ENCODE measurements at regions not wholly inside any gene's neighbourhood (a gene's known extent, or its start where the extent isn't known, plus 50 kb on each side); places are given as distances from the start of the nearest gene placed in this dataset.

DNA sequence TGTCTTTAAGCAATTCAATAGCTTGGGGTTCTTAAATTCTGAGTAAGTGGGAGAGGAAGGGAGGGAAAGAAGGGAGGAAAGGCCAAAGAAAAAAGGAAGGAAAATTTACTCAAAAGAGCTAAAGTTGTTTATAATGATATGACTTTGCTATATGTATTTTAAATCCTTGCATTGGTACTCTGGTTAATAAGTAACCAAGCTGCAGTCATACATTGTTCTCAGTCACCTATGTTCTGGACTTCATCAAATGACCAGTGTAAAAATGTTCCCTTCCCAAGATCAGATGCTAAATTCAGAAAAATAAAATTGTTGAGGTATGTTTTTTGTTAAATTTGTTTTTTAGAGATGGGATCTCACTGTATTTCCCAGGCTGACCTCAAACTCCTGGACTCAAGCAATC, 259.9 kb upstream of the CPNE8 start:
- peaks cover 7% of the 10 kb centered on the region; the same call in 1 of the 2 replicates for H3K4me1 ChIP-seq
- DNase-seq (ENCODE audit: low spot score in 2 of 2): no peak
- in situ Hi-C loops (cut with MboI; ENCODE audit: low sequenced_read_pairs): no loop called here

DNA sequence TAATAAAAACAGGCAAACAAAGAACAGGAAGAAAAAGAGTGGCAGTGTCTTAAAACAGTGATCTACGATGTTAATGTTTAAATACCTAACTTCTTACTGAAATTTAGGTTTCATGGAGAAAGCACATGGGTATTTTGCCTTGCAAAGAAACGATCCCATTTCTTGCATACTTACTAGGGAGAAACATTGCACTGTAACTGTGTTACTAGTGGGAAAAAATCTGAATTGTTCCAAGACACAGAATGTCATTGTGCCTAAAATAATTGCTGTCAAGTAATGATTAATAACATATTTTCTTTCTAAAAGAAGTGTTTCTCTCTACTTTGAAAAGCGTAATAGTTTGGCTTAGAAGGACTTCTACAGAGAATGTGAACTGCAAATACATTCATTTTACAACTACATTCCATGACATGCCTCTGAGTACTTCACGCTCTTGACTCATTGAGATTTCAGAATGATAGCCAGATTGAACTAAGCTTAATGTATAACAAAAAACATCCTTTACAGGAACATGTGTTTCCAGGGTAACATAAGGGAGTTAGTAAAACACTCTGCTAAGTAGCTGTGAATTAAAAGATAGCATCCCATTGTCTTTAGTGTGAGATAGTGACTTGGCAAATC, 256.2 kb upstream of the CPNE8 start:
- in situ Hi-C loops (cut with MboI; ENCODE audit: low sequenced_read_pairs): no loop called here
- Histone ChIP-seq H3K4me1 (peaks cover 7% of the 10 kb centered on the region; the same call in 1 of the 2 replicates), H3K27me3 (ENCODE audit: low read depth) (no peaks in the 10 kb centered on the region), H3K9me3 (no peaks in the 10 kb centered on the region), H3K36me3 (replicated peaks) (no peaks in the 10 kb centered on the region), H3K4me3 (no peak overlapping the region)
- peak in 1 of 2 experiments; percentile 8 for DNase-seq (ENCODE audit: low spot score in 2 of 2)

More for the DNA sequence above, 259.9 kb upstream of the CPNE8 start:
- H3K27me3 ChIP-seq (ENCODE audit: low read depth): no peaks in the 10 kb centered on the region; the same call in 1 of the 2 replicates
- H3K4me3 ChIP-seq: no peak overlapping the region
- no peaks in the 10 kb centered on the region for H3K9me3 ChIP-seq
- H3K36me3 ChIP-seq (replicated peaks): no peaks in the 10 kb centered on the region

DNA sequence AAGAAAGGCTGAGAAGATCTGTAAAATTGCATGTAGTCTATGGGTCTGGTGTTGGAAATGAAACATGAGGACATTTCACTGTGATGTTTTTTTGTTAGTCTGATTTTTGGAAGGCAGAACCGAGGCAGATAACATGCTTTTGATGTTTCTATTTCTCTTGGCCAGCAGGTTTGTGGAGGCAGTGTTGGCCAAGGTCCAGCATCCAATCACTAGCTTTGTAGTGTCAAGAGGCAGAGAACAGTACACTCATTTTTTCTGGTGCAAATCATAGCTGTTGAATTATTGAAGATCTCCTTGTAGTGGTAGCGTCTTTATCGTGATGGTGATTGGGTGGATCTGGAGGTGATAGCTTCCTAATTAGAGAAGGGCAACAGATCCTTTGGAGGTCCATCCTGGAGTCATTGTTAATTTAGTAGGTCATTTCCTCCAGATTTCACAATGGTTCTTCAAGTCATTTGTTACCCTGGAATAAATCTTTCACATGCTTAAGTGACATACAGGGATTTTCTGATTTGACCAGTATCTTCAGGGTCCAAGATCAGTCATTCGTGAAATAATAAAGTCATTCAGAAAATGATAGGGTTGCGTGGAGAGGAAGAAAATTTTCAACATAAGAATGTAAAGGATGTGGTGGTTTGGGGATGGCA, 252.4 kb upstream of the CPNE8 start:
- Histone ChIP-seq H3K27me3 (ENCODE audit: low read depth) (no peaks in the 10 kb centered on the region), H3K4me3 (no peak overlapping the region), H3K4me1 (peaks cover 7% of the 10 kb centered on the region; the same call in 1 of the 2 replicates), H3K9me3 (no peaks in the 10 kb centered on the region), H3K36me3 (replicated peaks) (no peaks in the 10 kb centered on the region)
- in situ Hi-C loops (cut with MboI; ENCODE audit: low sequenced_read_pairs): no loop called here
- DNase-seq (ENCODE audit: low spot score in 2 of 2): no peak

DNA sequence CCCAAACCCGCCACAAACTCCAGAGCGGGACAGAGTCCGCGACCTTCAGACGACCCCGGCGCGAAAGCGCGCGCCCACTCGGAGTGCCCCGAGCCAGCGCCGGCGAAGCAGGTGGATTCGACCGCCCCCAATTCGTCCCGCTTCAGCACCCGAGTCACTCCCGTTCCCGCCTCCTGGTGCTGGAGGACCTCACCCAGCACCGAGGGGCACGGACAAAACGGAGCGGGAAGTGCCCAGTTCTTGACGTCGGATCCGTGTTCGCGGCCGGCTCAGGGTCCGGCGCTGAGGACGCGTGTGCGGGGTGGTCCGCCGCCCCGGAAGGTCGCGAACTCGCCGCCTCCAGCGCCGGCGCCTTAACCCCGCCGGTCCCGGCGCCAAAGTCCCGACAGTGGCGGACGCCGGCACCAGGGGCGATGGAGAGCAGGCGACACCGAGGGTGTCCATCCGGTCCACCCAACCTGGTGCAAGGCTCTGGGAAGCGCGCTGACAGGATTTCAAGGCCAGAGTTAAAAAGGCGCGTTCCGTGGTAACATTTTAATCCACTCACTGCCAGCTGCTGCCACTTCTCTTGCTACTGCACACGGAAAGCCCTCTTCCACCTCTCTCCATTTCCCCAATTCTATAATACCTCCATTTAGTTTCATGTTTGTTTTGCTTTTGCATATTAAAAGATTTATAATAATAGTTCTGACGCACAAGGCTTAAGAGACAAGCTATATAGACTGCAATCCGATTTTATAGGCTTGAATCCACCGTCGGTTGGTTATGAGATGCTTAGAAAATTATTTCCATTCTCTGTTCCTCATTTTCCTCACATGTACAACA, 240.0 kb upstream of the CPNE8 start:
- DNase-seq (ENCODE audit: low spot score in 2 of 2): peak; percentile 80 to 90
- H3K27me3 ChIP-seq (ENCODE audit: low read depth): no peaks in the 10 kb centered on the region
- in situ Hi-C loops (cut with MboI; ENCODE audit: low sequenced_read_pairs): no loop called here
- H3K4me3 ChIP-seq: peak overlapping the region; percentile 25
- no peaks in the 10 kb centered on the region for H3K36me3 ChIP-seq (replicated peaks)
- H3K9me3 ChIP-seq: peaks cover 5% of the 10 kb centered on the region; the same call in 1 of the 2 replicates
- no peaks in the 10 kb centered on the region; the same call in 1 of the 2 replicates for H3K4me1 ChIP-seq

DNA sequence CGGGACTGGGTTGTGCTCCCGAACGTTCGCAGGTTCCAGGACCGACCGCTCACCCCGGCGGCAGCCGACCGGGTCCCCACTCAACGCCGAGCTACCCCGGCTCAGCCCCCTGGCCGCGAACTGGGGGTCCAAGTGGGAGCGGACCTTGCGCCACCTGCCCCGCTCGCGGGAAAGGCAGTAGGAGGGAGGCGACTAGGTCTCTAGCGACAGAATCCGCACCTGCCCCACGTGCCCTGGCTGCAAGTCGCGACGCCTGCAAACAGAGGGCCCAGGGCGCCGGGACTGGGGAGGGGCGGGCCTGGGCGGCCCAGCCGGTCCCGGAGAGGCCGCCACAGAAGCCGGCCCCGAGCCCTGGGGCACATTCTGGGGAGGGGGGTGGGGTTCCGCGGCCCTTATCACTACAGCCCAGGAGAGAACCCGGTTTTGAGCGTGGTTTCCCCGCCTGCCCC, 239.2 kb upstream of the CPNE8 start:
- Histone ChIP-seq H3K4me1 (no peaks in the 10 kb centered on the region; the same call in 1 of the 2 replicates), H3K27me3 (ENCODE audit: low read depth) (no peaks in the 10 kb centered on the region), H3K9me3 (peaks cover 3% of the 10 kb centered on the region; the same call in 1 of the 2 replicates), H3K4me3 (no peak overlapping the region), H3K36me3 (replicated peaks) (no peaks in the 10 kb centered on the region)
- in situ Hi-C loops (cut with MboI; ENCODE audit: low sequenced_read_pairs): no loop called here
- no peak for DNase-seq (ENCODE audit: low spot score in 2 of 2)

DNA sequence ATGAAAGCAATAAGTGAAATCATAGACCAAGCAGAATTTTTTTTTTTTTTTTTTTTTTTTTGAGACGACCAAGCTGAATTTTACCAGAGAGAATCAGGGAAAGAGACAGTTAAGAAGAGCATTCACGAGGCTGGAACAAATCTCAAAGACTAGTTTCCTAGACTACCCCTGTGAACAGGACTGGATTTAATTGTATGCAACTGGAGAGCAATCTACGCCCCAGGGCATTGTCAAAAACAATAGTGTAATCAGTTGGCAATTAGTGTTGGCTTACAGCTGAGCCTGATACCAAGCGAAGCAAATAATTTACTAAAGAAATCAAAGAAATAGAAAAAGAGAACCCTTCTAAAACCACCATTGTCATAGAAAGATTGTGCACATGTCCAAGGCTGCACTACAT, 232.9 kb upstream of the CPNE8 start:
- Histone ChIP-seq H3K9me3 (no peaks in the 10 kb centered on the region), H3K4me3 (no peak overlapping the region), H3K27me3 (ENCODE audit: low read depth) (no peaks in the 10 kb centered on the region), H3K4me1 (no peaks in the 10 kb centered on the region), H3K36me3 (replicated peaks) (no peaks in the 10 kb centered on the region)
- no peak for DNase-seq (ENCODE audit: low spot score in 2 of 2)
- in situ Hi-C loops (cut with MboI; ENCODE audit: low sequenced_read_pairs): no loop called here

DNA sequence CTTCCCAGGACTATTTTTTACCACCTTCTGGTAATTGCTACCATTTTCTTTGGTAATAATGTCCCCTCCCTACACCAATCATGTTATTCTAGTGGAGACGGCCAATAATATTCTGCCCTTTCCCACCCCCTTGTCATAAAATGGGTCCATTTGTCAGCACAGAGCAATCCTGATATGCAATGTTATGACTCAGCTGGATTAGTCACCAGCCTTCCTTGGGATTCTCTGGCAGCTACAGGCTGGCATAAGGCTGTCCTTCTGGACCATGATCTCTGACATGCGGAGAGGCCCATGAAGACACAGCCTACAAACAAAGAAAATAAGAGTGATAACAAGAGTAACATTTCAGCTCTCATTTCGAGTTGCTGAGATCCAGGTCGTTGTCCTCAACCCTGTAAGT, 222.0 kb upstream of the CPNE8 start:
- in situ Hi-C loops (cut with MboI; ENCODE audit: low sequenced_read_pairs): no loop called here
- H3K4me1 ChIP-seq: peaks cover 3% of the 10 kb centered on the region; the same call in 1 of the 2 replicates
- no peak overlapping the region for H3K4me3 ChIP-seq
- H3K9me3 ChIP-seq: no peaks in the 10 kb centered on the region
- no peak for DNase-seq (ENCODE audit: low spot score in 2 of 2)
- H3K36me3 ChIP-seq (replicated peaks): no peaks in the 10 kb centered on the region
- H3K27me3 ChIP-seq (ENCODE audit: low read depth): no peaks in the 10 kb centered on the region

DNA sequence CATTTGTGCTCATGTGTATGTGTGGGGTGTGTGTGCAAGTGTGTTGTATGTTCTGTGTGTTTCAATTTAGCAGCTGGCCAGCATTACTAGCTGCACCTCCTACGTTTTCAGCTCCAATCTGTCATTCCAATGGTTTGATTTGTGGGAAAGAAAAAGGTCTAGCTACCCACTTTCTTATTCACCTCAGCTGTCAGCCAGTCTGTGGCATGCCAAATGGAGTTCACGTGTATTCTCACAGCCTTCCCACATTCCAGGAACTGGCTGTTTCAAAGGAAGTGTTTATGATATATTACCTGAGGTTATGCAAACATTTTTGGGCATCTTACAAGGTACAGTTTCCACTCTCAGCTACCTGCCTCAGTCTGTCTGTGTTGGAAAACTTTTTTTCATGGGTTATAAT, 220.2 kb upstream of the CPNE8 start:
- H3K4me1 ChIP-seq: peaks cover 3% of the 10 kb centered on the region; the same call in 1 of the 2 replicates
- H3K9me3 ChIP-seq: no peaks in the 10 kb centered on the region
- H3K4me3 ChIP-seq: no peak overlapping the region
- in situ Hi-C loops (cut with MboI; ENCODE audit: low sequenced_read_pairs): no loop called here
- H3K36me3 ChIP-seq (replicated peaks): no peaks in the 10 kb centered on the region
- DNase-seq (ENCODE audit: low spot score in 2 of 2): no peak
- no peaks in the 10 kb centered on the region for H3K27me3 ChIP-seq (ENCODE audit: low read depth)

DNA sequence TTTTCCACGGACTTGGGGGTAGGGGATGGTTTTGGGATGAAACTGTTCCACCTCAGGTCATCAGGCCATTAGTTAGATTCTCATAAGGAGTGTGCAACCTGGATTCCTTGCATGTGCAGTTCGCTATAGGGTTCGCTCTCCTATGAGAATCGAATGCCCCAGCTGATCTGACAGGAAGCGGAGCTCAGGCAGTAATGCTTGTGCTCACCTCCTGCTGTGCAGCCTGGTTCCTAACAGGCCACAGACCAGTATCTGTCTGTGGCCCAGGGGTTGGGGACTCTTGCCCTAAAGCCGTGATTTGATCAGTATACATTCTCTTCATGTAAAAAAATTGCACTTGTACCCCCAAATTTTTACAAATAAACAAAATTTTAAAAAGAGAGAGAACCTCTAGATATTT, 219.4 kb upstream of the CPNE8 start:
- H3K4me3 ChIP-seq: no peak overlapping the region
- no peaks in the 10 kb centered on the region for H3K27me3 ChIP-seq (ENCODE audit: low read depth)
- no peaks in the 10 kb centered on the region for H3K36me3 ChIP-seq (replicated peaks)
- no peak for DNase-seq (ENCODE audit: low spot score in 2 of 2)
- in situ Hi-C loops (cut with MboI; ENCODE audit: low sequenced_read_pairs): loop anchor here (25.0 kb wide), 2 partner anchors 138 to 787 kb away; no protein-coding TSS in a partner anchor
- H3K4me1 ChIP-seq: peaks cover 3% of the 10 kb centered on the region; the same call in 1 of the 2 replicates
- no peaks in the 10 kb centered on the region for H3K9me3 ChIP-seq

DNA sequence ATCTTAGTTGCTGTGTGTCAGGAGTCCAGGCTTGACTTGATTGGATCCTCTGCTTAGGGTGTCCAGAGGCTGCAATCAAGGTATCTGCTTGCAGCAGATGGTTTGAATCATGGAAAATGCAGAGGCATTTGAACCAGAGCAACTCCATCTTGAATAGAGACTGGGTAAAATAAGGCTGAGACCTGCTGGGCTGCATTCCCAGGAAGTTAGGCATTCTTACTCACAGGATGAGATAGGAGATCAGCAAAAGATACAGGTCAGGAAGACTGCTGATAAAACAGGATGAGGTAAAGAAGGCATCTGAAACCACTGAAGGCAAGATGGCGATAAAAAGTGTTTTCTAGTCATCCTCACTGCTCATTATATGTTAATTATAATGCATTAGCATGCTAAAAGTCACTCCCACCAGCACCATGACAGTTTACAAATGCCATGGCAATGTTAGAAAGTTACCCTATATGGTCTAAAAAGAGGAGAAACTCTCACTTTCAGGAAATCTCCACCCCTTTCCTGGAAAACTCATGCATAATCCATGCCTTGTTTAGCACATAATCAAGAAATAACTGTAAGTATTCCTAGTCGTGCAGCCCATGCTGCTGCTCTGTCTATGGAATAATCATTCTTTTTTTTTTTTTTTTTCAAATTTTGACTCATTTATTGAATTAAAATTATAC, 218.3 kb upstream of the CPNE8 start:
- in situ Hi-C loops (cut with MboI; ENCODE audit: low sequenced_read_pairs): loop anchor here (25.0 kb wide), 2 partner anchors 139 to 786 kb away; no protein-coding TSS in a partner anchor
- no peaks in the 10 kb centered on the region for H3K36me3 ChIP-seq (replicated peaks)
- no peak overlapping the region for H3K4me3 ChIP-seq
- no peaks in the 10 kb centered on the region for H3K27me3 ChIP-seq (ENCODE audit: low read depth)
- no peak for DNase-seq (ENCODE audit: low spot score in 2 of 2)
- H3K4me1 ChIP-seq: peaks cover 4% of the 10 kb centered on the region
- H3K9me3 ChIP-seq: no peaks in the 10 kb centered on the region

DNA sequence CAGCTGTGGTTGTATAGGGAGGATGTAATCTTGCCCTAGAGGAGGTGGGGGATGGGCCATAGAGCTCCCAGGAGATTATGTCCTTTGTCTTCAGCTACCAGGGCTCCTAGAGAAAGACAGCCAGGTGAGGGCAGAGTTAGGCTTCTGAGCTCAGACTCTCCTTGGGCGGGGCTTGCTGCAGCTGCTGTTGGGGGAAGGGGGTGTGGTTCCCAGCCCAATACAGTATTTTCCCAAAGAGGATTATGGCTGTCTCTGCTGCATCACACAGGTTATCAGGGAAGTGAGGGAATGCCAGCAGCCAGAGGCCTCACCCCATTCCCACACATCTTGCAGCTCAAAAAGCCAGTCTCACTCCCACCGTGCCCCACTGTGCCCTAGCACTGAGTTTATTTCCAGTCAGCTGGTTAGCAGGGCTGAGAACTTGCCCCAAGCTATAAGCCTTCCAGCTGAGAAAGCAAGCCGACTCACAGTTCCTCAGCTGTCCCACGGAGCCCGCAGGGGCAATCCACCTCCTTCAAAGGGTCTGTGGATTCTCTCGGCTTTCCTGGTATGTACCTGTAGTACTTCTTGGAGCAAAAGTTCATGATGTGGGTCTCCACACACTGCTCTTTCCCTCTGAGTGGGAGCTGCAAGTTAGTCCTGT, 217.3 kb upstream of the CPNE8 start:
- in situ Hi-C loops (cut with MboI; ENCODE audit: low sequenced_read_pairs): loop anchor here (25.0 kb wide), 2 partner anchors 140 to 785 kb away; no protein-coding TSS in a partner anchor
- no peaks in the 10 kb centered on the region for H3K27me3 ChIP-seq (ENCODE audit: low read depth)
- H3K9me3 ChIP-seq: no peaks in the 10 kb centered on the region
- DNase-seq (ENCODE audit: low spot score in 2 of 2): peak; percentile 34 to 74
- peaks cover 12% of the 10 kb centered on the region for H3K4me1 ChIP-seq
- no peaks in the 10 kb centered on the region for H3K36me3 ChIP-seq (replicated peaks)
- H3K4me3 ChIP-seq: no peak overlapping the region

DNA sequence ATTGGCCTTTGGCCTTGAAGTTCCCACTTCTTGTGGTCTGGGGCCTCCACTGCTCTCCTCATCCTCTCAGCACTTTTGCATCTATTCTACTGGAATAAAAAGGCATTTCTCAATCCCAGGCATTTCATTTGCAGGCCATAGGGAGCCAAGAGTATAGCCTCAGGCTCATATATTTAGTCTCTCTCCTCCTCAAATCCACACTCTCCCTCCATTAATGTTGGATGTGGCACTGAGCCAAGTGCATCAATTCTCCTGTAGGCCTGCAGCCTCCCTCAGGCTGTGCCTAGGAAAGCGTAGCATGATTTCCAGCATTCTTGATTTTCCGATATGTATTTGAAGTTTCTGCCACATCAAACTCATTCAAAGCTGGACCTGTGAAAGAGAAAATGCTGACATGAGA, 211.5 kb upstream of the CPNE8 start:
- in situ Hi-C loops (cut with MboI; ENCODE audit: low sequenced_read_pairs): loop anchor here (25.0 kb wide), 2 partner anchors 145 to 780 kb away; no protein-coding TSS in a partner anchor
- DNase-seq (ENCODE audit: low spot score in 2 of 2): peak; percentile 81 to 86
- Histone ChIP-seq H3K36me3 (replicated peaks) (no peaks in the 10 kb centered on the region), H3K4me1 (peaks cover 29% of the 10 kb centered on the region), H3K4me3 (no peak overlapping the region), H3K9me3 (no peaks in the 10 kb centered on the region), H3K27me3 (ENCODE audit: low read depth) (no peaks in the 10 kb centered on the region; the same call in 1 of the 2 replicates)

DNA sequence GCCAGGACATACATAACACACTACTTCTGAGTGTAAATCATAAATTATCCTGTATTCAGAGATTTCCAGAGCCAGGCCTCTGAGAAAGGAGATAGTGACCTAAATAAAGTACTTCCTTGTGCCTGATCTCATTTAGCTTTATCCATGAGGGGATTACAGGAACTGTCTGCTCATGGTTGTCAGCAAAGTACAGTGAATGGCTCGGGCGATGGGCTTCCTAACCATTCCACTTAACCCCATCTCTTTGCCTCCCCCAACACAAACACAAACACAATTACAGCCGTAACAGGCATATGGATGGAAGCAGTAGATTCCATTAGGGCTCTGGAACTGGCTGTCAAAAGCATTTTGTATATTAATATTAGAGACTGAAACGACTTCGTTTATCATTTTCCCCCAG, 206.7 kb upstream of the CPNE8 start:
- no peaks in the 10 kb centered on the region for H3K36me3 ChIP-seq (replicated peaks)
- peaks cover 13% of the 10 kb centered on the region for H3K4me1 ChIP-seq
- H3K4me3 ChIP-seq: no peak overlapping the region
- H3K27me3 ChIP-seq (ENCODE audit: low read depth): no peaks in the 10 kb centered on the region; the same call in 1 of the 2 replicates
- DNase-seq (ENCODE audit: low spot score in 2 of 2): no peak
- in situ Hi-C loops (cut with MboI; ENCODE audit: low sequenced_read_pairs): loop anchor here (25.0 kb wide), 2 partner anchors 150 to 775 kb away; no protein-coding TSS in a partner anchor
- H3K9me3 ChIP-seq: no peaks in the 10 kb centered on the region
